ENCODE measurements at regions not wholly inside any gene's neighbourhood (a gene's known extent, or its start where the extent isn't known, plus 50 kb on each side); places are given as distances from the start of the nearest gene placed in this dataset.

DNA sequence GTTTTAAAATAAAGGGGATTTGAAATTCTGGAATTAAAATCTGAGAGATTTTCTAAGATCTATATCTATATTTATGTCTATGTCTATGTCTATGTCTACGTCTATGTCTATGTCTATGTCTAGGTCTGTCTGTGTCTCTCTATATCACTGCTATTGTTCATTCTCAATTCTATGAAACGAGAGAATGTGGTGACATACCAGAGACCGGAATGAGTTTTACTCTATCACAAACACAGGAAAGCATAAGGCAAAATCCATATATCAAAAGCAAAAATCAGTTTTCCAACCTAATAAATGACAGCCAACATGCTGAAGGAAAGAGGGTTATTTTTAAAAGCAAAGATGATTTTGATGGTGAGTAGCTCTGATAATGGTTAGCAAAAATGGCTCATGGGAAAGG is 173.1 kb downstream of the ETNK1 start:
- POLR2A ChIA-PET: no interaction called here
- ATAC-seq (no peak), DNase-seq (no peak)
- no peak overlapping the region for H3K27ac Mint-ChIP-seq
- H3K4me1 Mint-ChIP-seq (ENCODE audit: low read depth): no peaks in the 10 kb centered on the region
- no peak overlapping the region for H3K4me3 Mint-ChIP-seq
- H3K27me3 Mint-ChIP-seq: no peaks in the 10 kb centered on the region
- no peak for TF ChIP-seq CTCF (IDR thresholded peaks at IDR 0.05)
- H3K36me3 Mint-ChIP-seq (ENCODE audit: low read depth): no peaks in the 10 kb centered on the region
- CTCF ChIA-PET: no interaction called here
- H3K9me3 Mint-ChIP-seq: no peaks in the 10 kb centered on the region
- intact Hi-C loops (cut with micrococcal nuclease): no loop called here

- ChIA-PET CTCF (no interaction called here), POLR2A (no interaction called here)
- H3K27ac Mint-ChIP-seq: no peak overlapping the region
- intact Hi-C loops (cut with micrococcal nuclease): no loop called here
- no peaks in the 10 kb centered on the region for H3K27me3 Mint-ChIP-seq
- H3K9me3 Mint-ChIP-seq: no peaks in the 10 kb centered on the region
- no peak for TF ChIP-seq CTCF (IDR thresholded peaks at IDR 0.05)
- DNase-seq: no peak
- H3K4me1 Mint-ChIP-seq (ENCODE audit: low read depth): no peaks in the 10 kb centered on the region
- no peak for ATAC-seq
- no peak overlapping the region for H3K4me3 Mint-ChIP-seq
- H3K36me3 Mint-ChIP-seq (ENCODE audit: low read depth): no peaks in the 10 kb centered on the region
Measured at GRCh38 chr12:22799503-22799902, 174.5 kb downstream of the ETNK1 start.

GRCh38 chr12:22800332-22800731 is 175.4 kb downstream of the ETNK1 start:
- Mint-ChIP-seq H3K36me3 (ENCODE audit: low read depth) (no peaks in the 10 kb centered on the region), H3K4me1 (ENCODE audit: low read depth) (no peaks in the 10 kb centered on the region), H3K27me3 (no peaks in the 10 kb centered on the region), H3K9me3 (no peaks in the 10 kb centered on the region), H3K27ac (no peak overlapping the region), H3K4me3 (no peak overlapping the region)
- ChIA-PET POLR2A (no interaction called here), CTCF (no interaction called here)
- no peak for ATAC-seq
- TF ChIP-seq CTCF (IDR thresholded peaks at IDR 0.05): no peak
- DNase-seq: no peak
- intact Hi-C loops (cut with micrococcal nuclease): no loop called here

DNA sequence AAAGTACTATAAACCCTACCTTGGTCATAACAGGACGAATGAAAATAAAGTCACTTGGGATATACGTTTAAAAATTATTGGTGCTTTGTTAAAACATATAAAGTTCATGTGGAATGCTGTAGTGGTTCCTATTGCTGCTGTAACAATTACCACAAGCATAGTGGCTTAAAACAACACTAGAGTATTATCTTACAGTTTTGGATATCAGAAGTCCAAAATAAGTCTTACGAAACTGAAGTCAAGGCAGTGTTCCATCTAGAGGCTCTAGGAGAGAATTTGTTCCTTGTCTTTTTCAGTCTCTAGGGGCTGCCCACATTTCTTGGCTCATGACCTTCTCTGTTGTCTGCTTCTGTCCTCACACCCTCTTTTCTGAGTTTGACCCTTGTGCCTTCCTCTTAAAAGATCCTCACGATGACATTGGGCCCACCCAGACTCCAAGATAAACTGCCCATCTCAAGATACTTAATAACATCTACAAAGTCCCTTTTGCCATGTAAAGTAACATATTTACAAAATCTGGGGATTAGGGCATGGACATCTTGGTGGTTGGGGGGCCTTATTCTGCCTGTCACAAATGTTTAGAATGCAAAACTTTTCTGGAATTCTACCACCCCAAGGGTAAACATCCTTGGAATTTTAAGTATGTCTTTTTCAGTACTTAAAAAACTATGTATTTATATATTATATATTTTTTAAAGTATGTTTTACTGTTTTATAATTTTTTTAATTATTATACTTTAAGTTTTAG is 178.1 kb downstream of the ETNK1 start:
- POLR2A ChIA-PET: no interaction called here
- Mint-ChIP-seq H3K36me3 (ENCODE audit: low read depth) (no peaks in the 10 kb centered on the region), H3K4me3 (no peak overlapping the region), H3K9me3 (no peaks in the 10 kb centered on the region), H3K27me3 (peaks cover 3% of the 10 kb centered on the region), H3K27ac (no peak overlapping the region), H3K4me1 (ENCODE audit: low read depth) (no peaks in the 10 kb centered on the region)
- DNase-seq (no peak), ATAC-seq (no peak)
- intact Hi-C loops (cut with micrococcal nuclease): no loop called here
- no peak for TF ChIP-seq CTCF (IDR thresholded peaks at IDR 0.05)
- CTCF ChIA-PET: no interaction called here

DNA sequence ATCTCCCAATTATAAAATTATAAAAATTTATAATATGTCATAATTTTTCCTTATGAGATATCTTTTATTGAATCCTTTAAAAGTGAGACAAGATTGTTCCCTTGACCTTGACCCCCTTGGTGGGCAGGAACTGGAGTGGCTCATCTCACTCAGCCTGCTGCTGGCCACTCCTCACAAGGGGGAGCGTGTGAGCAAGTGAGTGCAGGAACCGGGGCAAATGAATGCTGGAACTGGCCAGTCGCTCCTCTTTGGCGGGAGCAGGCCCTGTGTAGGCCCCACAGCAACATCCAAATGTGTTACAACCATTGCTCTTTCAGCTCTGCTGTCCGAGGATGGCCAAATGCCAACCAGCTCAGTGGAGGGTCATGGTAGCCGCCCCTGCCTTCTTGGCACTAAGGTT is 178.8 kb downstream of the ETNK1 start:
- Mint-ChIP-seq H3K4me1 (ENCODE audit: low read depth) (no peaks in the 10 kb centered on the region), H3K27me3 (peaks cover 3% of the 10 kb centered on the region), H3K4me3 (no peak overlapping the region), H3K9me3 (no peaks in the 10 kb centered on the region), H3K36me3 (ENCODE audit: low read depth) (no peaks in the 10 kb centered on the region), H3K27ac (no peak overlapping the region)
- intact Hi-C loops (cut with micrococcal nuclease): no loop called here
- DNase-seq (no peak), ATAC-seq (no peak)
- POLR2A ChIA-PET: no interaction called here
- TF ChIP-seq CTCF (IDR thresholded peaks at IDR 0.05): no peak
- CTCF ChIA-PET: no interaction called here
